HUES48 (cell line): ENCODE measurements at regions not wholly inside any gene's neighbourhood (a gene's known extent, or its start where the extent isn't known, plus 50 kb on each side); places are given as distances from the start of the nearest gene placed in this dataset.
"Not testable (repeated sequence)": the region's sequence is repeated elsewhere in the genome, so short reads cannot be mapped to it uniquely, and the experiment has no call there.

Experiments used
- H3K27ac ChIP-seq: one replicate; pipeline ENCODE4 v1.7.0; 2013; ENCODE audit warnings: low read depth, low read length, inconsistent platforms
- H3K27me3 ChIP-seq: 2 replicates; pipeline ENCODE4 v1.6.1; 2013; ENCODE audit warnings: mild to moderate bottlenecking, low read length; ENCODE audit not compliant: control insufficient read depth, insufficient read depth
- H3K36me3 ChIP-seq: 2 replicates; pipeline ENCODE4 v1.6.1; 2013; ENCODE audit warnings: low read length; ENCODE audit not compliant: control insufficient read depth, insufficient read depth
- H3K4me1 ChIP-seq: 2 replicates; pipeline ENCODE4 v1.6.1; 2013; ENCODE audit warnings: mild to moderate bottlenecking, low read length; ENCODE audit not compliant: control insufficient read depth, insufficient read depth
- H3K4me3 ChIP-seq: 2 replicates; pipeline ENCODE4 v1.5.1; 2013; ENCODE audit warnings: mild to moderate bottlenecking, low read depth, low read length
- H3K9ac ChIP-seq: 2 replicates; pipeline ENCODE4 v1.6.1; 2013; ENCODE audit warnings: mild to moderate bottlenecking, low read depth, low read length, moderate library complexity
- H3K9me3 ChIP-seq: 2 replicates; pipeline ENCODE4 v1.6.1; 2013; ENCODE audit warnings: low read length; ENCODE audit not compliant: control insufficient read depth, insufficient read depth

- no peak overlapping the region for H3K4me3 ChIP-seq
- peaks cover 14% of the 10 kb centered on the region for H3K9me3 ChIP-seq
- H3K27me3 ChIP-seq: no peaks in the 10 kb centered on the region
- H3K4me1 ChIP-seq: no peaks in the 10 kb centered on the region
- no peaks in the 10 kb centered on the region for H3K36me3 ChIP-seq
- no peak overlapping the region for H3K9ac ChIP-seq
- H3K27ac ChIP-seq: no peak overlapping the region
These were observed 614.2 kb downstream of the SLITRK5 start for GRCh38 chr13:88285329-88285728.

DNA sequence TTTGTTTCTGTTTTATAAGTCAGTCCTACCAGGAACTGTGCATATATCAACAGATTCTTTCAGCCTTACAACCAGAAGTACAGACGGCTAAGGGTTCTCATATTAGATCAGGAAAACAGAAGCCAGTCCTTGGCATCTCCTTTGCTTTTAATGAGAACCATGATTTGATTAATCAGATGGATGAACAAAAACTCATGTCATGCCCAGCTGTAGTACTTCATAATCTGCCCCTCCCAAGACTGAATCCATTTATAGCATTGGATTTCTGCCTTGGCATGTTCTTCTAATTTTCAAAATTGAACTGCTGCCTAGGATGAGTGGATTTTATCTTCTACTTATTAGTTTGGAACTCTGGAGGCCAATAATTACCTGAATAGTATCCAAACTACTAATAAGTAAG lies 617.2 kb downstream of the SLITRK5 start:
- no peak overlapping the region for H3K9ac ChIP-seq
- no peaks in the 10 kb centered on the region for H3K36me3 ChIP-seq
- peaks cover 14% of the 10 kb centered on the region for H3K9me3 ChIP-seq
- H3K4me1 ChIP-seq: no peaks in the 10 kb centered on the region
- H3K27ac ChIP-seq: no peak overlapping the region
- H3K27me3 ChIP-seq: no peaks in the 10 kb centered on the region
- H3K4me3 ChIP-seq: no peak overlapping the region

DNA sequence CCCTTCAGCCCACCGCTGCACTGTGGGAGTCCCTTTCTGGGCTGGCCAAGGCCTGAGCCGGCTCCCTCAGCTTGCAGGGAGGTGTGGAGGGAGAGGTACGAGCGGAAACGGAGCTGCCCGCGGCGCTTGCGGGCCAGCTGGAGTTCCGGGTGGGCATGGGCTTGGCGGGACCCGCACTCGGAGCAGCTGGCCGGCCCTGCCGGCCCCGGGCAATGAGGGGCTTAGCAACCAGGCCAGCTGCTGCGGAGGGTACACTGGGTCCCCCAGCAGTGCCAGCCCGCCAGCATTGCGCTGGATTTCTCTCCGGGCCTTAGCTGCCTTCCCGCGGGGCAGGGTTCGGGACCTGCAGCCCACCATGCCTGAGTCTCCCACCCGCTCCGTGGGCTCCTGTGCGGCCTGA lies 620.6 kb downstream of the SLITRK5 start:
- not testable (repeated sequence) for H3K9me3 ChIP-seq, H3K4me3 ChIP-seq, H3K27ac ChIP-seq, H3K36me3 ChIP-seq, H3K27me3 ChIP-seq, H3K9ac ChIP-seq, H3K4me1 ChIP-seq

DNA sequence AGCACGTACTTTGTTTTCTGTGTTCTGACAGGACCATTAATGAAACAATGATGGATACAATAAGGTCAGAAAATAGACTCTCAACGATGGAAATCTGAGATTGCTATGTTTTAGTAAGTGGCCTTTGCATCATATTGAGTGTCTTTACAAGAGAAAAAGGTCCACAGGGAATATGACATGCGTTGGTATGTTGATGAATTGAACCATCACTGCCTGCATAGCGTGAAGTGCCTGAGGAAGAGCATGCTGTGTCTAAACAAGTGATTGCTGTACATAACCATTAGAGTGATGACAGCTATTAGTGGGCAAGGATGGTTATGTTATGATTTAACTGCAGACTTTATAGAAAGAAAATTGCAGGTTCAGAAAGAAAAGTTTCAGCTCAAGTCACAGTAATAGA lies 623.2 kb downstream of the SLITRK5 start:
- Histone ChIP-seq H3K4me1 (no peaks in the 10 kb centered on the region), H3K36me3 (no peaks in the 10 kb centered on the region), H3K27me3 (no peaks in the 10 kb centered on the region), H3K27ac (no peak overlapping the region), H3K9ac (no peak overlapping the region), H3K9me3 (no peaks in the 10 kb centered on the region), H3K4me3 (no peak overlapping the region)

DNA sequence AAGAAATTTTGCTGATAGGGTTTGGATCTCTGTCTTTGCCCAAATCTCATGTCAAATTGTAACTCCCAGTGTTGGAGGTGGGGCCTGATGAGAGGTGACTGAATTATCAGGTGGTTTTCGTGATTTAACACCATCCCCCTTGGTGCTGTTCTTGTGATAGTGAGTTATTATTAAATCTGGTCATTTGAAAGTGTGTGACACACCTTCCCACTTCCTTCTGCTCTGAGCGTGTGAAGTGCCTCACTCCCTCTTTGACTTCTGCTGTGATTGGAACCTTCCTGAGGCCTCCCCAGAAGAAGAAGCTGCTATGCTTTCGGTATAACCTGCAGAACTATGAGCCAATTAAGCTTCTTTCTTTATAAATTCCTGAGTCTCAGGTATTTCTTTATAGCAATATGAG lies 632.0 kb downstream of the SLITRK5 start:
- no peaks in the 10 kb centered on the region for H3K27me3 ChIP-seq
- no peak overlapping the region for H3K4me3 ChIP-seq
- no peak overlapping the region for H3K9ac ChIP-seq
- no peak overlapping the region for H3K27ac ChIP-seq
- H3K36me3 ChIP-seq: no peaks in the 10 kb centered on the region
- H3K4me1 ChIP-seq: no peaks in the 10 kb centered on the region
- H3K9me3 ChIP-seq: peaks cover 8% of the 10 kb centered on the region

DNA sequence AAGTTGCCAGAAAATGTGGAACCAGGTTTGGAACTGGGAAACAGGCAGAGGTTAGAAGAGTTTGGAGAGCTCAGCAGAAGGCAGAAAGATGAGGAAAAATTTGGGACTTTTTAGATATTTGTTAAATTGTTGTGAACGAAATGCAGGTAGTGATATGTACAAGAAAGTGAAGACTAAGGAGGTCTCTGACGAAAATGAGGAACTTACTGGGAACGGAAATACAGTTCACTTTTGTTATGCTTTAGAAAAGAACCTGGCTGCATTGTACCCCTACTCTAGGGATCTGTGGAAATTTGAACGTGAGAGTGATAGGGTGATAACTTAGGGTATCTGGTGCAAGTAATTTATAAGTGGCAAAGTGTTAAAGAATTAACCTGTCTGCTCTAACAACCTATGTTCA lies 632.4 kb downstream of the SLITRK5 start:
- no peaks in the 10 kb centered on the region for H3K4me1 ChIP-seq
- peaks cover 8% of the 10 kb centered on the region for H3K9me3 ChIP-seq
- no peak overlapping the region for H3K4me3 ChIP-seq
- H3K27me3 ChIP-seq: no peaks in the 10 kb centered on the region
- no peaks in the 10 kb centered on the region for H3K36me3 ChIP-seq
- no peak overlapping the region for H3K27ac ChIP-seq
- no peak overlapping the region for H3K9ac ChIP-seq

DNA sequence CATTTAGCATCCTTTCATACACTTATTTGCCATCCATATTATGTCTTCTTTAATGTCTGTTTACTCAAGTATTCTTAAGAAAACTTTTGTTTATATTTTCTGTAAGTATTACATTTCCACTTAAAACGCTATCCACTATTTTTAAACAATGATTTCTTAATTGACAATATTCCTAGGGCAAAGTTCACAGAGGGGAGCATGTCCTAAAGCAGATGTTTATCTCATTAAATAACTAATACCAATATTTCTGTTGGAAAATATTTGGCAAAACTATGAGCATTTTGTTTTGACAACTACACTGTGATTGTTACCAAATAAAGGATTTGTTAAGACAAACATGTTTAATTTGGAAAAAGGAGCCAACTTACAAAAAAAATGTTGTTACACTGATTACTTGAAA lies 643.3 kb downstream of the SLITRK5 start:
- Histone ChIP-seq H3K36me3 (no peaks in the 10 kb centered on the region), H3K27ac (no peak overlapping the region), H3K9ac (no peak overlapping the region), H3K27me3 (no peaks in the 10 kb centered on the region), H3K4me3 (no peak overlapping the region), H3K4me1 (no peaks in the 10 kb centered on the region), H3K9me3 (no peaks in the 10 kb centered on the region)

DNA sequence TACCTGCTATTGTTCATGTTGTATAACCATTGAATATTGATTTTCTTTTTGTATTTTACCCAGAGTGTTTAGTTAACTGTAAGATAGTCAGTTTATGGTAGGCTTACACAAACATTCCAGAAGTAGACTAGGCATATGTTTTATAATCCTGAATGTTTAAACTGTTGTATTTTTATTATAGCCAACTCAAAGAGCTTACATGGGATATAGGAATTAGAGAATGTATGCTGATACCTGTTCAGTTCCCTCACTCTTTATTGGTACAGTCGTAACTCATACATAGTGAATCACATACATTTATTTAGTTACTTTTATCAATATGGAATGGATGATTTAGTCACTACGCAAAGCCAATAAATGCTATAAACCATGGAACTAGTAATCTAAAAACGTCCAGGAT lies 657.9 kb downstream of the SLITRK5 start:
- no peak overlapping the region for H3K9ac ChIP-seq
- H3K27me3 ChIP-seq: no peaks in the 10 kb centered on the region
- H3K4me1 ChIP-seq: no peaks in the 10 kb centered on the region
- H3K9me3 ChIP-seq: peaks cover 4% of the 10 kb centered on the region; the same call in 1 of the 2 replicates
- no peak overlapping the region for H3K27ac ChIP-seq
- H3K36me3 ChIP-seq: no peaks in the 10 kb centered on the region
- no peak overlapping the region for H3K4me3 ChIP-seq

- H3K27ac ChIP-seq: no peak overlapping the region
- H3K4me1 ChIP-seq: no peaks in the 10 kb centered on the region
- H3K27me3 ChIP-seq: no peaks in the 10 kb centered on the region
- H3K9me3 ChIP-seq: no peaks in the 10 kb centered on the region
- no peak overlapping the region for H3K4me3 ChIP-seq
- no peak overlapping the region for H3K9ac ChIP-seq
- no peaks in the 10 kb centered on the region for H3K36me3 ChIP-seq
These were observed 668.1 kb downstream of the SLITRK5 start for GRCh38 chr13:88339271-88339741.

- Histone ChIP-seq H3K9ac (no peak overlapping the region), H3K27me3 (no peaks in the 10 kb centered on the region), H3K4me1 (no peaks in the 10 kb centered on the region), H3K9me3 (peaks cover 3% of the 10 kb centered on the region; the same call in 1 of the 2 replicates), H3K4me3 (no peak overlapping the region), H3K36me3 (no peaks in the 10 kb centered on the region), H3K27ac (no peak overlapping the region)
These were observed 674.1 kb downstream of the SLITRK5 start for GRCh38 chr13:88345171-88345847.

- Histone ChIP-seq H3K4me1 (no peaks in the 10 kb centered on the region), H3K27me3 (no peaks in the 10 kb centered on the region), H3K9ac (no peak overlapping the region), H3K36me3 (no peaks in the 10 kb centered on the region), H3K27ac (no peak overlapping the region), H3K9me3 (no peaks in the 10 kb centered on the region), H3K4me3 (no peak overlapping the region)
These were observed 689.6 kb downstream of the SLITRK5 start for GRCh38 chr13:88360761-88361160.
